WTC11 (cell line): ENCODE measurements at regions not wholly inside any gene's neighbourhood (a gene's known extent, or its start where the extent isn't known, plus 50 kb on each side); places are given as distances from the start of the nearest gene placed in this dataset.

ENCODE experiments used
- CBFB ChIP-seq: sonication (generic); formaldehyde crosslinking; IDR thresholded peaks from 2 replicates; pipeline ENCODE4 v1.8.1; 2022; ENCODE audit warnings: mild to moderate bottlenecking, low read depth, missing genetic modification reagents
- CTCF ChIP-seq: fragments of 200-600 bp; IDR thresholded peaks from 2 replicates; pipeline ENCODE4 v1.8.0; 2022; ENCODE audit warnings: antibody characterized with exemption
- ESRRA ChIP-seq: sonication (generic); formaldehyde crosslinking; IDR thresholded peaks from 2 replicates; pipeline ENCODE4 v1.8.1; 2022; ENCODE audit warnings: mild to moderate bottlenecking, missing genetic modification reagents, borderline replicate concordance
- FOXP1 ChIP-seq: sonication (generic); formaldehyde crosslinking; IDR thresholded peaks from 2 replicates; pipeline ENCODE4 v1.8.0; 2022; ENCODE audit warnings: missing genetic modification reagents, mild to moderate bottlenecking, moderate library complexity, borderline replicate concordance
- FOXP4 ChIP-seq: sonication (generic); formaldehyde crosslinking; IDR thresholded peaks from 2 replicates; pipeline ENCODE4 v1.8.0; 2022; ENCODE audit warnings: mild to moderate bottlenecking, missing genetic modification reagents
- MAX ChIP-seq: sonication (generic); formaldehyde crosslinking; IDR thresholded peaks from 2 replicates; pipeline ENCODE4 v1.8.0; 2022; ENCODE audit warnings: mild to moderate bottlenecking, missing genetic modification reagents
- MYBL2 ChIP-seq: sonication (generic); formaldehyde crosslinking; IDR thresholded peaks from 2 replicates; pipeline ENCODE4 v1.8.1; 2023; ENCODE audit warnings: mild to moderate bottlenecking, moderate library complexity, missing genetic modification reagents
- NR2C2 ChIP-seq: sonication (generic); formaldehyde crosslinking; IDR thresholded peaks from 2 replicates; pipeline ENCODE4 v1.8.0; 2022; ENCODE audit warnings: mild to moderate bottlenecking, missing genetic modification reagents
- SP1 ChIP-seq: sonication (generic); formaldehyde crosslinking; conservative IDR thresholded peaks from 2 replicates; pipeline ENCODE4 v1.8.1; 2022; ENCODE audit warnings: missing genetic modification reagents
- TEAD4 ChIP-seq: sonication (generic); formaldehyde crosslinking; IDR thresholded peaks from 2 replicates; pipeline ENCODE4 v1.8.0; 2022; ENCODE audit warnings: mild to moderate bottlenecking, missing genetic modification reagents
- ZNF138 ChIP-seq: sonication (generic); formaldehyde crosslinking; conservative IDR thresholded peaks from 2 replicates; pipeline ENCODE4 v1.8.1; 2022; ENCODE audit warnings: mild to moderate bottlenecking, moderate library complexity, missing genetic modification reagents
- TF ChIP-seq, protein P1 (sequence below): sonication (generic); formaldehyde crosslinking; IDR thresholded peaks from 2 replicates; pipeline ENCODE4 v1.8.1; 2022; ENCODE audit warnings: low read depth, mild to moderate bottlenecking, moderate library complexity, missing genetic modification reagents, borderline replicate concordance
- TF ChIP-seq, protein P2 (sequence below): sonication (generic); formaldehyde crosslinking; IDR thresholded peaks from 2 replicates; pipeline ENCODE4 v1.8.0; 2023; ENCODE audit warnings: missing genetic modification reagents
- TF ChIP-seq, protein P3 (sequence below): sonication (generic); formaldehyde crosslinking; IDR thresholded peaks from 2 replicates; pipeline ENCODE4 v1.8.0; 2023; ENCODE audit warnings: mild to moderate bottlenecking, missing genetic modification reagents

DNA sequence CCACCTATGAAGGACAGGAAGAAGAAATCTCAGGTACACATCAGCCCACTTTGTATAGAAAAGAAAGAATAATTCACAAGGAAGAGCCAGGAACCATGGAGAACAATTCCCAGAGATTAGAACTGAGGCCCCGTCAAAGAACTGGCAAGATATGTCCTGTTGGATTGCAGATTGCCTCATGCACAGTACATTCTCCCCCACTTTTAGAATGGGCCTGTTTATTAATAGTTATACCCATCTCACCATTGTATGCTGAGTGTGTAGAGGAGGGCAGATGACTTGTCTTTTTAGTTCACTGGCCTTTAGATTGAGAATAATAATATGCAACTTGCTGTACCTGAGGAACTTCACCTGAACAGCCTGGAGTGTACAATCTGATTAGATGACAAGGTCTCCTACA is 315.6 kb upstream of the HAND2 start:
- TF ChIP-seq, protein P1, sequence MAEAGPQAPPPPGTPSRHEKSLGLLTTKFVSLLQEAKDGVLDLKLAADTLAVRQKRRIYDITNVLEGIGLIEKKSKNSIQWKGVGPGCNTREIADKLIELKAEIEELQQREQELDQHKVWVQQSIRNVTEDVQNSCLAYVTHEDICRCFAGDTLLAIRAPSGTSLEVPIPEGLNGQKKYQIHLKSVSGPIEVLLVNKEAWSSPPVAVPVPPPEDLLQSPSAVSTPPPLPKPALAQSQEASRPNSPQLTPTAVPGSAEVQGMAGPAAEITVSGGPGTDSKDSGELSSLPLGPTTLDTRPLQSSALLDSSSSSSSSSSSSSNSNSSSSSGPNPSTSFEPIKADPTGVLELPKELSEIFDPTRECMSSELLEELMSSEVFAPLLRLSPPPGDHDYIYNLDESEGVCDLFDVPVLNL (CRISPR knock-in tag) = no peak
- no peak for TF ChIP-seq CTCF
- TF ChIP-seq ZNF138 (CRISPR knock-in tag) = no peak
- no peak for TF ChIP-seq FOXP1 (CRISPR knock-in tag)
- TF ChIP-seq, protein P2, sequence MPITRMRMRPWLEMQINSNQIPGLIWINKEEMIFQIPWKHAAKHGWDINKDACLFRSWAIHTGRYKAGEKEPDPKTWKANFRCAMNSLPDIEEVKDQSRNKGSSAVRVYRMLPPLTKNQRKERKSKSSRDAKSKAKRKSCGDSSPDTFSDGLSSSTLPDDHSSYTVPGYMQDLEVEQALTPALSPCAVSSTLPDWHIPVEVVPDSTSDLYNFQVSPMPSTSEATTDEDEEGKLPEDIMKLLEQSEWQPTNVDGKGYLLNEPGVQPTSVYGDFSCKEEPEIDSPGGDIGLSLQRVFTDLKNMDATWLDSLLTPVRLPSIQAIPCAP = no peak
- TF ChIP-seq, protein P3, sequence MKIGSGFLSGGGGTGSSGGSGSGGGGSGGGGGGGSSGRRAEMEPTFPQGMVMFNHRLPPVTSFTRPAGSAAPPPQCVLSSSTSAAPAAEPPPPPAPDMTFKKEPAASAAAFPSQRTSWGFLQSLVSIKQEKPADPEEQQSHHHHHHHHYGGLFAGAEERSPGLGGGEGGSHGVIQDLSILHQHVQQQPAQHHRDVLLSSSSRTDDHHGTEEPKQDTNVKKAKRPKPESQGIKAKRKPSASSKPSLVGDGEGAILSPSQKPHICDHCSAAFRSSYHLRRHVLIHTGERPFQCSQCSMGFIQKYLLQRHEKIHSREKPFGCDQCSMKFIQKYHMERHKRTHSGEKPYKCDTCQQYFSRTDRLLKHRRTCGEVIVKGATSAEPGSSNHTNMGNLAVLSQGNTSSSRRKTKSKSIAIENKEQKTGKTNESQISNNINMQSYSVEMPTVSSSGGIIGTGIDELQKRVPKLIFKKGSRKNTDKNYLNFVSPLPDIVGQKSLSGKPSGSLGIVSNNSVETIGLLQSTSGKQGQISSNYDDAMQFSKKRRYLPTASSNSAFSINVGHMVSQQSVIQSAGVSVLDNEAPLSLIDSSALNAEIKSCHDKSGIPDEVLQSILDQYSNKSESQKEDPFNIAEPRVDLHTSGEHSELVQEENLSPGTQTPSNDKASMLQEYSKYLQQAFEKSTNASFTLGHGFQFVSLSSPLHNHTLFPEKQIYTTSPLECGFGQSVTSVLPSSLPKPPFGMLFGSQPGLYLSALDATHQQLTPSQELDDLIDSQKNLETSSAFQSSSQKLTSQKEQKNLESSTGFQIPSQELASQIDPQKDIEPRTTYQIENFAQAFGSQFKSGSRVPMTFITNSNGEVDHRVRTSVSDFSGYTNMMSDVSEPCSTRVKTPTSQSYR (CRISPR knock-in tag) = no peak
- no peak for TF ChIP-seq MYBL2 (CRISPR knock-in tag)
- TF ChIP-seq SP1 (CRISPR knock-in tag) = no peak
- TF ChIP-seq TEAD4 = no peak
- no peak for TF ChIP-seq NR2C2 (CRISPR knock-in tag)
- no peak for TF ChIP-seq MAX (CRISPR knock-in tag)
- TF ChIP-seq CBFB (CRISPR knock-in tag) = no peak
- TF ChIP-seq FOXP4 = no peak
- no peak for TF ChIP-seq ESRRA (CRISPR knock-in tag)
